CD4-positive, alpha-beta T cell treated with Interleukin-17A for 4 hours (primary cell): ENCODE measurements at regions not wholly inside any gene's neighbourhood (a gene's known extent, or its start where the extent isn't known, plus 50 kb on each side); places are given as distances from the start of the nearest gene placed in this dataset.
"Not testable (repeated sequence)": the region's sequence is repeated elsewhere in the genome, so short reads cannot be mapped to it uniquely, and the experiment has no call there.

Experiments
- DNase-seq: peaks from one replicate; pipeline ENCODE4 v3.0.0-alpha.2; 2020; ENCODE audit warnings: mixed read lengths

DNA sequence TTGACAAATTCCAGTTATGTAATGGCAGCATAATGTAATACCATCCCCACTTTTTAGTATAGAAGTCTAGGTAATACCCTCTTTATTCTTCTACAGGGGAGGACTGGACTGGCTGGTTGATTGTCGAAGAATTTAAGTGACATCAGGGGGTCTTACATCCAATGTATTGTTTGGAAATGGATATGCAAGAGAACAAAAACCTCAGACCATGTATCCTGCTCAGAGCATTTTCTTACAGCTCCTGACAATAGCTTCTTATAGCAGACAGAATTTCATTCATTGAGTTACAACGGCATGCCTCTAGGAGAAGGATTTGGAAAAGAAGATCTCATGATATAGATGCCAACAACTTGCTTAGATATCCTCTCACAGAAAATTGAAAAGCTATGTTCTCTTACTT lies 2032.3 kb downstream of the EFNA5 start:
- no peak for DNase-seq

DNA sequence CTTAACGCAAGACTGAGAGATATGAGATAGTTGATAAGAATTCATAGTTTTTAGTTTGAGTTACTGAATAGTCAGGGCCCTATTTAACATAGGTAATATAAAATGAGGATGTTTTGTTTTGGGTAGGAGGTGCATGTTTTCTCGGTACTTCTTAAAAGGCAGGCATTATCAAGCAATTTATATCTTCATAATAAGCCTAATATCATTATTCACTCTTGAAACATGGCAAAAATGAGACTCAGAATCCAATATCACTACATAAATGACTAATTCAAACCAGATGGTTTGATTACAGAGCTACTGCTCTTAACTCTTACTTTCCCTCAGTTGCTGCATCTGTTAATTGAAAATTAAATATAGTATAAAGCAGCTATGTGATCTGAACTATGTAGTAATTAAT lies 2038.7 kb downstream of the EFNA5 start:
- DNase-seq: no peak

DNA sequence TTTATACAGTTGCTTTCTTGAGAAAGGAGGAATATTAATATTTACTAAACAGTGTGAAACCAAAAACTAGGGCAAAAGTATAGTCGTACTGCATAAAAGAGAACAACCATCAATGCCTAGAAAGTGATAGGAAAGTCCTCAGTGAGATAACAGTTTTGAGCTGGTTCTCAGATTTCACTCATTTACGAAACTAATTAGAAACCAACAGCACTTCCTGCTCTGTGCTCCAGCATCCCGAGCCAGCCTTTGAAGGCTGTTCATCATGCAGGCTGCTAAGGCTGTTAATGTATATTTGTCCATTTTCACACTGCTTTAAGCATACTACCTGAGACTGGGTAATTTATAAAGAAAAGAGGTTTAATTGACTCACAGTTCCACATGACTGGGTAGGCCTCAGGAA lies 2039.9 kb downstream of the EFNA5 start:
- no peak for DNase-seq

DNA sequence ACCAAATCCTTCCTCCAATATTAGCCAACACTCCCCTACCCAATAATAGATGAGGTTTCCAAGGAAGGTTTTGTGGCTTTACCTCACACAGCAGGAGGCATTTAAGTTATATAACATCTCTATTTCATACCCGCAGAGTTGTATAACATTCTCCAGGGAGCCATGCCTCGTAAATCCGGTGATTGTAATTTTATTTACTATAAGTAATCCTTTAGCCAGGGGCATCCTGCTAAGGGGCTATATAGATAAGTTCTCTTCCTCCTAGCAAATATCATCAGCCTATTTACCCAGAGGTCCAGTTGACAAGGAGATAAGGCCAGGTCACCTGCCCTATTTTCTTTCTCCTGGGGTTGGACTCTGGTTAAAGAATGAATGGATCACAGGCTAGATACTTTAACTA lies 2051.0 kb downstream of the EFNA5 start:
- no peak for DNase-seq

DNA sequence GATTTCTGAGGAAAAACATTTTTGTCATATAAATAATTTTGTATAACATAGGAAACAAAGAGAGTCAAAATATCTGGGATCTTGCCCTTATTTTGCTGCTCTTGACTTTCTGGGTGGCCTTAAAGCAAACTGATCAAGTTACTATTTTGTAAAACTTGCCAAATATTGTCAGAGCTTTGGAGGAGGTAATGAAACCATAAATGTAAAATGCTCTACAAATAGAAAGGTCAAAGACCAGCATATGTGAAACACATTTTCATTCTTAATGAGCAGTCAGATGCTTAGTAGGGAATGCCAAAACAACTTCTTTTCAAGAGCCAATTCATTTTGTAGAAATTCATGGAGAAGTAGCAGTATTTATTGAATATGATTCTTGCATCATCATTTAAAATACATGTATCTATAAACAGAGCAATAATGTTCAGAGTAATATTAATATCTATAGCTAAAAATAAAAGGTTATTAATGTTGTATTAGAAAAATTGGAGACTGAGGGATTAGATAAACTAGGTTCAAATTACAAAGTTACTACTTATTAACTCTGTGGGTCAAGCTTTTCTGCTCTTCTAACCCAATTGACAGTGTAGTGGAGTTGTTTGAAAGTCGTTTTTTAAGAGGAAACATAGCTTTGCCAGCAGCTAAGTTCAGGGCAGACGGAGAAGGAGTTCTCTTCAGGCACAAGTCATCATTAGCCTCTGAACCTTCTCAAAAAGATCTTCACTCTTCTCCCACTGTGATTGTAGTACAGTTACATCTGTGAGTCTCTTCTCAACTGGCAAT lies 2053.1 kb downstream of the EFNA5 start:
- DNase-seq: no peak

DNA sequence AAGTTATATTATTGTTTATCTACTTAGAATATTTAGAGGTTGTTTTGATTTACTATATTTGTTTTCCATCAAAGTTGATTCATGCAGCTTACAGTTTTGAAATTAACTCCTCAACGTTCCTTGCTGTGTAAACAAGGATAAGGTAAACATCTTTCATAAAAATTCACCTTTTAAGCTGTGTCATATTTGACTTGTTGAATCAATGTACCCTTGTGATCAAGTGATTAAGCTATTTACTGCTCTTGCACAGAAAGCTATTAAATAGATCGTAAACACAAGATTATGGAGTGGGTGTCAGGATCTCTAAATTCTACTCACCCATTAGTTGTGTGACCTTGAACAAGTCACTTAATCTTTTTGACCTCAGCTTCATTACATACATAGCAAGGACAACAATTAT lies 2054.0 kb upstream of the NUDT12 start:
- DNase-seq: no peak

DNA sequence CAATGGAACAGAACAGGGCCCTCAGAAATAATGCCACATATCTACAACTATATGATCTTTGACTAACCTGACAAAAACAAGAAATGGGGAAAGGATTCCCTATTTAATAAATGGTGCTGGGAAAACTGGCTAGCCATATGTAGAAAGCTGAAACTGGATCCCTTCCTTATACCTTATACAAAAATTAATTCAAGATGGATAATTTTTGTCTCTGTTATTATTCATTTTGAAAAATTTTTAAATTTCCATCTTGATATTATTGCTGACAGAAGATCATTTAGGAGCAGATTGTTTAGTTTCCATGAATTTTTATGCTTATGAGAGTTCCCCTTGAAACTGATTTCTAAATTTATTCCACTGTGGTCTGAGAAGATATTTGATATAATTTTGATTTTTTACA lies 2039.8 kb upstream of the NUDT12 start:
- not testable (repeated sequence) for DNase-seq

DNA sequence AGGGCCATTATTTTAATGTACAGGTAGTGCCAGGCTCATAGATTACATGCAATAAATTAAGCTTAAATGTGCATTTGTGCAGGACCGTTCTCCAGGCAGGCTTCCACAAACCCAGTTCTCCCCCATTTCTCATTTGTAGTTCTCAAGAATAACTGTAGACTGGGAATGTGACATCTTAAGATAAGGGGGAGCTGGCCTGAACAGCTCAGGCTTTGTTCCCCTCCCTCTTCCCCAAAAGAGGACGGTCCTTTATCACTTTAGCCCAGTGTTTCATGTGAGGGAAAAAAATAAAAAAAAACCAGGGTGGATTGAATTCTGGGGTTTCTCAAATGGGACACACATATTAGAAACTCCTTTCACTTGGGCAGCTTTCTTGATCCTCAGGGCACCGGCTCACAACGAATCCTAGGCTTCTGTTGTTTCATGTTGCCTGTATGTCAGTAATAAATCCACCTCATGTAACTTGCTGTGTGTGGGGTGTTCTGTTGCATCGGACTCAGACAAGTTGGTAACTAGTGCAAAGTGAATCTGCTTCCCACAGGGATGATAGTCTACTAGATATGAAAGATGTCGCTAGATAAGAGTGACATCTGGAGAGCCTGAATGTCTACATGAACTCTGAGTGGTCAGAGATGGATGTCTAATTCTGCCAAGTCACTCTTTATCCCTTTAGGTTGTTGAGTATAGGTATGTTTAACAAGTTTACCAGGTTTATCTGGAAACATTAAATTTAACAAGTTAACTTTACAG lies 2030.6 kb upstream of the NUDT12 start:
- no peak for DNase-seq

DNA sequence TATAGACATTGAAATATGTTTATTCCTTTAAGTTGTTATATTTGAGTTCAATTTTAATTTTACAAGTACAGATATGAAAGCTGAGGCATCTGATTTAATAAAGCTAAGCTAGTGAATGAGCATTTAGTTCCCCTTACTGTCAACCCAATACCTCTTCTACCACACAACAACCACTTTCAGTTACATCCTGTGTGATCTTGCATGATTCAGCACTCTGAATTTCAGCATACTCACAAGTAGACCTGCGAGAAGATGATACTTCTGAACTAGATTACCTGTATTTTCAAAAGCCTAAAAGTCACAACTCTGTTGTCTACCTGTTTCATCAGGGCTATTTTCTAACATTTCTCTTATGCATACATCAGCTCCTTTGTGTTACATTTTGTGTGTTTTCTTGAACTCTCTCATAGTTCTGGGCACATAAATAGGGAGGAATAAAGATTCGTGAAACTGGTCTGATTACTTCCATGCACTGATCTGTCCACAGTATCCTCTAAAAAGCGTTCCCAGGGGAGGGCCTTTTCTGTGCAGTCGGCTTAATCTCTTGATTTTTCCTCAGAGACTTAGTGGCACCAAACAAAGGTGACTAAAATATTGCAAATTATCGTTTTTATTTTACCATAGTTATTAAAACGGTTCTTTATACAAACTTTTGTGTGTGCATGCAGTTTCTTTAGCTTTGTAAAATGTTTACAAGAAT lies 2025.5 kb upstream of the NUDT12 start:
- DNase-seq: no peak

DNA sequence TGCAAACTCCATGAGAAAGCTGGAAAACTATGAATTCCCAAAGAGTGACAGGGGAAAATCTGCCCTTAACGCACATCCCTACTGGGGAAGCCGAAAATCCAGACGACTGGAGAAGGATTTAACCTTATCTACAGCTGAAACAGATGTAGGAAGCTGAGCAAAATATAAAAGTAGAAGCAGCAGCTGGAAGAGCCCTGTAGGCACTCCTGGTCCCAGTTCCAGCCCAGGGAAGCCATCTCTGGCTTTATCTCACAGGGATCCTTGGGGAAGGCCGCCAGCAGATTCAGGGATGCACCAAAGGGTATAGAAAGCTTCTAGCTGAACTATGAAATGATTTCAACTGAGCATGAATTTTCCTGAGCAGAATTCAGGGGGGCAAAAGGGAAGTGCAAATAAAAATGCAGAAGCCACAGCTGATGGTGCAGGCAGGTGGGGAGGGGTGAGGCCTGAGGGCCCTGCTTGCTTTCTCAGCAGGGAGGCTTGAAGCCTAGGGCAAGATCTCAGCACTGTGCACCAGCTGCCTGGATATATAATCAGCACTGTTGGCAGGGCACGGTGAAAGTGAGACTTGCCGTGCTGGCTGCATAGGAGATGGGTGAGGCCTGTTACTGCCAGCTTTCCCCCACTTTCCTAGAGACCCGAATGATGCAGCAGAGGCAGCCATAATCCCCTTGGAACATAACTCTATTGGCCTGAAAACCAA lies 2019.5 kb upstream of the NUDT12 start:
- no peak for DNase-seq

DNA sequence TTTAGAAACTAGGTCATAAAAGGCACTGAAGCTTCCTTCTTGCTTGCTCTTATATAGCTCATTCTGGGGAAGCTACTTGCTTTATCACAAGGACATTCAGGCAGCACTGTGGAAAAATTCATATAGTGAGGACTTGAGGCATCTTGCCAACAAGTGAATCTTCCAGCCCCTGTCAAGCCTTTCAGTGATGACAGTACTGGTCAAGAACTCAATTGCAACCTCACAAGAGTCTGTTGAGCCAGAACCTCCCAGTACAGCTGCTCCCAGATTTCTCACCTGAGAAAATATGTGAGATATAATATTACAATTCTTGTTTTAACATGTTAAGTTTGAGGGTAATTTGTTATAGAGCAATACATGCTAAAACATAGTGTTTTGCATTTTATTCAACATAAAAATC lies 2011.0 kb upstream of the NUDT12 start:
- no peak for DNase-seq

DNA sequence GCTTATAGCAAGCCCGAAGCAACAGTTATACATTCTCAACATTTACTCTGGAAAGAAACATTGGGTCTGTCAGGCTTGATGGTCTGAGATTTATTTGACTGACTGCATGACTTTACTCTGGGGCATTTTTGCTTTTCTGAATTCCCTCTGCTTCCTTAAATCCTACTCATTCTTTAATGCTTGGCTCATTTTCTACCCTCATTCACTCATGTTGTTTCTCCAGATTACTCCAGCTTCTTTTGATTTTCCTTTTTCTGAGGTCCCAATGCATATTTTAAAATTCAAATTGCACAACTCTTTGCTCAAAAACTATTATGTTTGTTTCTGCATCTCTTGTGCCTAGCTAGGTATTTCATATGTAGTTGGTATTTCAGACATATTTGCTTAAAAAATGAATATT lies 2002.9 kb upstream of the NUDT12 start:
- no peak for DNase-seq

DNA sequence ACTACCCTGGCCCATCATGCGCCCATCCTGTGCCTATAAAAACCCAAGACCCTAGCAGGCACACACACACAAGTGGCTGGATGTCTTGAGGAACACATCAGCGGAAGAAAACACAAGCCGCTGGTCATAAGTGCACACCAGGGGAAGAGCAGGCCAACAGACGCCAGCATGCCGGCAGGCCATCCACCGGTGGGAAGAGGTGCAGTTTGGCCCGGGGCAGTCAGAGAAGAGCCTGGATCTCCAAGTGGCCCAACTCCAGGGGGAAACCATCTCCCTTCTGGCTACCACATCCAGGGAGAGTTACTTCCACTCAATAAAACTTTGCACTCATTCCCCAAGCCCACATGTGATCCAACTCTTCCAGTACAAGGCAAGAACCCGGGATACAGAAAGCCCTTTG lies 2001.3 kb upstream of the NUDT12 start:
- DNase-seq: no peak

DNA sequence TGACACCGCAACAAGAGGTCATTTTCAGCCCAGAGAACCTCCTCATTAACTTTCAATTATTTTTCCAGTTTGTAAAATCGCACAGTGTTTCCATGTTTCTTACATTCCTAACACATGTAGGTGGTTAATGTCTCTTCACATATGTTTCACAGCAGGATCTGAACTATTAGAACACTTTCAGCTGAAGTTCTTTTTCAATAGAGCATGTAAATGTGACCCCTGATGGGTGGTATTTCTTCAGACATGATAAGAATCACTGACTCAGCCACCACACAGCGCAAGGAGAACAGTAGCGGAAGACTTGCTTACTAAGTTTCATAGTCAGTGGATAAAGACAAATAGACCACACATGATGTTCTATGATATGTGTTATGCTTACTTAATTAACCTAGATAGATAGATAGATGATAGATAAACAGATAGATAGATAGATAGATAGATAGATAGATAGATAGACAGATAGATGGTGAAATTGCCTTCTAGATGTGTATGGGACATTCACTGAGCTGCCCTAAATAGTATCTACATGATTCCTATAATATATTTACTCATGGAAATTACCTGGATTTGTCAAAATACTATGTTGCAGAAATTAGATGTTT lies 1992.1 kb upstream of the NUDT12 start:
- DNase-seq: no peak

DNA sequence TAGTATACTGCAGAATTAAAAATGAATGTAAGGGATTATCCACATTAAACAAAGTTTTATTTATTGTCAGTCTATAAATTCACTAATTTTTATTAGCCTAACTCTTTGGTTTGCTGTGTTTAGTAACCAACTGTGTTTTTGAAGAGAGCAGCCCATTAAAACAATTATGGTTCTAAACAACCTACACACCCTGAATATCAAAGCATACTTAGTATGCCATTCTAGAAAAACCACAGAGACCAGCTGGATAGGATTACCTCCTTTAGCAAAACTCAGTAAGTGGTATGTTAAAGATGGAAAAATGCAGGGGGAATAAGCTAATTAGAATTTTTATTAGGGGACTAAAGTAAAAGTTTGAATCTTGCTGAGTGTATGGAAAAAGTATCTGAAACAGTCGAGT lies 1981.7 kb upstream of the NUDT12 start:
- DNase-seq: no peak

DNA sequence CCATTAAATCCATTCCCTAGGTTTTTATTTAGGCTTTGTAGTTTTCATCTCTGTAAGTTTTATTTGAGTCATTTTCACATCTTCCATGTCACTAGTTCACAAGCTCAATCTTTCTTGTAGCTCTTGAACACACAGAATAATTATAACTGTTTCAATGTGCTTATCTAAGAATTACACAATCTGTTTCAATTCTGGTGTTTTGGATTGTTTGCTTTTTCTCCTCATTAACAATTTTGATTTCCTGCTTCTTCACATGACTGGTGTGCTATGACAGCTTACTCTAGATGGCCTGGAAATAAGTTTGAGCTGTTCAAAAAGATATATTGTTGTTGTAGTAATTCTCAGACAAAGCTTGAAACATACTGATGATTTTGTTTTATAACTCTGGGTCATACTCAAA lies 1974.1 kb upstream of the NUDT12 start:
- no peak for DNase-seq

DNA sequence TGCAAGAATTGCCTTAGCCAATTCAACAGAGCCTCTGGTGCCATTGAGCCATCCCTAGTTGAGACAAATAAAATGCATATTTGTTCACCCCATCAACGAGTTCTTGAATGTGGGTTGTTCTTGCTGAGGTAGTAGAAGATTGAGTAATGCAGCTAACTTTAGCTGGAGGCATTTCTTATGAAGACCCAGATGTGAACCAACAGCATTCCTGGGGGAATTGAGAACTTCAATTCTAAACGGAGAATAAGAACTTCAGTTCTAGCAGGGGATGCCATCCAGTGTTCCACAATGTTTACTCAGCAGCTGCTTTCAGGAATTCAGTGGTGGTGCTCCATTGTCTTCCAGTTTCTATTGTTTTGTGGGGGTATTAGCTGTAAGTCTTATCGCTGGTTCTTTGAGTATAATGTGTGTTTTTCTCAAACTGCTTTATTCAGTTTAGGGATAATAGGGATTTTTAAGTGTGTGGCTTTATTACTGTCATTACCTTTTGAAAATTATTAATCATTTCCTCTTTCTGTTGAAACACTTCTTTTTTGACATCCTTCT lies 1968.2 kb upstream of the NUDT12 start:
- DNase-seq: no peak

DNA sequence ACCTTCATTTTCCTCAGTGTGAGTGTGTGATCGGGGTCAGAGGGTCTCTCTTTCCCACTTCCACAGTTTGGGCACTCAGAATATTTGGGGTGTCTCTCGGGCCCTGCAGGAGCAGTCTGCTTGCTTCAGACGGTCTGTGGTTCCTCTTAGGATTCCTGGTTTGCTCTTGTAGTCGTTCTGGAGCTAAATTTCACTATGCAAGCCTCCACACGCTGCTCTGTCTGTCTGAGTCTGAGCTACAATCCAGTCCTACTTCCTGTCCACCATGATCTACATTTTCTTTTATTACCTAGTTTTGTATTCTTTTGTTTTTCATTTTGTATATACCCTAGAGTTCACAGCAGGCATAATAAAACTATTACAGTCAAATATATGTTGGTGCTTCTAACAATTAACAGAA lies 1967.3 kb upstream of the NUDT12 start:
- no peak for DNase-seq

DNA sequence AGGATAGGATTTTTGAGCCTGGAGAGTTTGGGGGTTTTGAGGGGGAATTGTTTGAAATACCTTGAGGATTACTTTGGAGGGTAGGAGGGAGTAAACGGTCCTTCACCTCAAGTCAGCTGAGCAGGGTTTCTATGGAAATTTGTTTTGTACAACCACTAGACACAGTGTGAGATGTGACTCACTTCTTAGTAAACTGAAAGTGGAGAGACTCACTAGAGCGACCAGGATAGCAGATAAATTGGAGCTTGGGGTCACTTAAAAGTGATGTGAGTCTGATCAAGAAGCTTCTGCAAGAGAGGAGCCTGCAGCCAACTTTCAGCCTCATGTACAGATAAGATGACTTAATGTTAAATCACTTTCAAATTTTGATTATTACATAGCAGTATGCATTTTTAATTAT lies 1945.9 kb upstream of the NUDT12 start:
- no peak for DNase-seq

DNA sequence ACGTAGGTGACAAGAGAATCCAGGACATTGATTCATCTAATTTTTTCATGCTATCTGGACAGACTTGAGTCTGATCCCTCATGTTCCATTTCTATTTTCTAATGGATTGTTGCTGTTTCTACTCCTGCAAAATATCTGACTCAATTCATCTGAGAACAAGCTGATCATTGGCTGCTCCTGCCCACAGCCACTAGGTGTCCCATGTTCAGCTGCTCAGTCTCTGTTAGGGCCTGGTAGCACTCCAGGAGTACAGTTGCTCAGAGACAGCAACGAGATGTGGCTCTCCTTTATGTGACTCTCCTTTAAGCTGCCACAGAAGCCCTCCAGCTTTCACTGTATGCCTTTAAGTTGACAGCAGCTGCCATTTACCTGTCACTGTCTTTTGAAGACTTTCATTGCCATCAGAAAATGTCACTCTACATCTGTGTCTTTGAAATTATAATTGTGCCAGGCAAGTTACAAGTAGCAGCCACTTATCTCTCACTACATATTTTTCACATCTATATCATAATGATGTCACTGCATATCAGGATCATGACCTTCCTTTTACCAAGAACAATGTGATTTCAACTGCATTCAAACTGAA lies 1944.2 kb upstream of the NUDT12 start:
- no peak for DNase-seq

DNA sequence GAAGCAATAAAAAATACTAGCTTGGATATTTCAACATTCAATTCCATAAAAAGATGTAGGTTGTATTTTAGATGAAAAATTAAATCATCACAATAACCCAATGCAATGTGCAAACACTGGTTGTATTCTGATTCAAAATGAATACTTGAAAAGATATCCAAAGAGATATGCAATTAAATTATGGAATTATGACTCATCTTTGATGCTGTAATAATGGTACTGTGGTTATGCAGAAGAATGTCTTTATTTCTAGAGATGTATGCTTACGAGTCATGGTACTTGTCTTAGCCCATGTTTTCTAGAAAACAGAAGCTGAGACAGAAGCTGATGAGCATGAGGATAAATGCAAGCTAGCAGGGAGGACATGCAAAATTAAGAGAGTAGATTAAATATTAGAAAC lies 1941.4 kb upstream of the NUDT12 start:
- no peak for DNase-seq

DNA sequence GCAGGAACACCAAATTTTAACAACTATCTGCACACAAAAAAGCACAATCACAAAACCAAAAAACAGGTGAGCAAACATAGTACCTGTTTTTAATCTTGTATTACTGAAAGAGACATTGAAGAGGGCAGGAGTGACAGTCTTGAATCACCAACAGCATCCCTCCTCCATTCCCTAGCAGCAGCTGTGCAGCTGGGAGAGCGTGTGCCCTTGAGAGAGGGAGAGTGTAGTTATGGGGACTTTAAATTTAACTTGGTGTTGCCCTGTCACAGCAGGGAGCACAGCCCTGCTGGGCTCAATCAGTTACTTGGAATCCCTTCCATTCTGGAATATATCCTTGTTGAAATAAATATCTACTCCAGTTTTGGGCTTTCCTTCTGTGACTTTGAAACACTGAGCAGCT lies 1938.7 kb upstream of the NUDT12 start:
- DNase-seq: no peak
